ENCODE measurements at regions not wholly inside any gene's neighbourhood (a gene's known extent, or its start where the extent isn't known, plus 50 kb on each side); places are given as distances from the start of the nearest gene placed in this dataset.

- Histone ChIP-seq H3K4me3 (IDR thresholded peaks at IDR 0.05; ENCODE audit: insufficient read depth, low read depth, low read length) (no peak overlapping the region), H3K27ac (no peak overlapping the region), H3K4me2 (no peak overlapping the region), H3K79me2 (ENCODE audit: insufficient read depth, low read depth) (no peaks in the 10 kb centered on the region), H3K36me3 (ENCODE audit: insufficient read depth) (no peaks in the 10 kb centered on the region), H4K20me1 (ENCODE audit: insufficient read depth) (no peaks in the 10 kb centered on the region), H3K9ac (no peak overlapping the region), H2AFZ (ENCODE audit: low read depth) (no peak overlapping the region), H3K4me1 (ENCODE audit: low read depth, poor library complexity, severe bottlenecking) (no peaks in the 10 kb centered on the region), H3K27me3 (ENCODE audit: insufficient read depth, low read depth) (no peaks in the 10 kb centered on the region)
- TF ChIP-seq CTCF (conservative IDR thresholded peaks at IDR 0.05; ENCODE audit: low read depth, low read length): no peak
These were observed 434.4 kb upstream of the NBEA start for GRCh38 chr13:34507630-34508029.

- no peak overlapping the region for H3K9ac ChIP-seq
- no peaks in the 10 kb centered on the region for H3K79me2 ChIP-seq (ENCODE audit: insufficient read depth, low read depth)
- H3K4me3 ChIP-seq (IDR thresholded peaks at IDR 0.05; ENCODE audit: insufficient read depth, low read depth, low read length): no peak overlapping the region
- H4K20me1 ChIP-seq (ENCODE audit: insufficient read depth): no peaks in the 10 kb centered on the region
- H3K36me3 ChIP-seq (ENCODE audit: insufficient read depth): no peaks in the 10 kb centered on the region
- no peak overlapping the region for H3K4me2 ChIP-seq
- no peak overlapping the region for H2AFZ ChIP-seq (ENCODE audit: low read depth)
- no peaks in the 10 kb centered on the region for H3K27me3 ChIP-seq (ENCODE audit: insufficient read depth, low read depth)
- no peak overlapping the region for H3K27ac ChIP-seq
- TF ChIP-seq CTCF (conservative IDR thresholded peaks at IDR 0.05; ENCODE audit: low read depth, low read length): no peak
- H3K4me1 ChIP-seq (ENCODE audit: low read depth, poor library complexity, severe bottlenecking): no peaks in the 10 kb centered on the region
These were observed 429.3 kb upstream of the NBEA start for GRCh38 chr13:34512817-34513216.

- H3K4me2 ChIP-seq: no peak overlapping the region
- no peaks in the 10 kb centered on the region for H3K4me1 ChIP-seq (ENCODE audit: low read depth, poor library complexity, severe bottlenecking)
- no peak for TF ChIP-seq CTCF (conservative IDR thresholded peaks at IDR 0.05; ENCODE audit: low read depth, low read length)
These were observed 428.5 kb upstream of the NBEA start for GRCh38 chr13:34513526-34513925.

GRCh38 chr13:34515201-34515600, 426.9 kb upstream of the NBEA start:
- no peaks in the 10 kb centered on the region for H3K27me3 ChIP-seq (ENCODE audit: insufficient read depth, low read depth)
- H3K4me1 ChIP-seq (ENCODE audit: low read depth, poor library complexity, severe bottlenecking): no peaks in the 10 kb centered on the region
- no peaks in the 10 kb centered on the region for H3K79me2 ChIP-seq (ENCODE audit: insufficient read depth, low read depth)
- no peak overlapping the region for H3K9ac ChIP-seq
- no peak overlapping the region for H3K27ac ChIP-seq
- H3K4me3 ChIP-seq (IDR thresholded peaks at IDR 0.05; ENCODE audit: insufficient read depth, low read depth, low read length): no peak overlapping the region
- H3K36me3 ChIP-seq (ENCODE audit: insufficient read depth): no peaks in the 10 kb centered on the region
- H2AFZ ChIP-seq (ENCODE audit: low read depth): no peak overlapping the region
- TF ChIP-seq CTCF (conservative IDR thresholded peaks at IDR 0.05; ENCODE audit: low read depth, low read length): no peak
- H4K20me1 ChIP-seq (ENCODE audit: insufficient read depth): no peaks in the 10 kb centered on the region
- no peak overlapping the region for H3K4me2 ChIP-seq

More at GRCh38 chr13:34513526-34513925, 428.5 kb upstream of the NBEA start:
- Histone ChIP-seq H3K27me3 (ENCODE audit: insufficient read depth, low read depth) (no peaks in the 10 kb centered on the region), H3K27ac (no peak overlapping the region), H3K4me3 (IDR thresholded peaks at IDR 0.05; ENCODE audit: insufficient read depth, low read depth, low read length) (no peak overlapping the region), H4K20me1 (ENCODE audit: insufficient read depth) (no peaks in the 10 kb centered on the region), H3K36me3 (ENCODE audit: insufficient read depth) (no peaks in the 10 kb centered on the region), H3K9ac (no peak overlapping the region), H3K79me2 (ENCODE audit: insufficient read depth, low read depth) (no peaks in the 10 kb centered on the region), H2AFZ (ENCODE audit: low read depth) (no peak overlapping the region)

Measured in KMS-11 (cell line).